ENCODE measurements at regions not wholly inside any gene's neighbourhood (a gene's known extent, or its start where the extent isn't known, plus 50 kb on each side); places are given as distances from the start of the nearest gene placed in this dataset.

GRCh38 chr4:62410371-62411003 is 1210.4 kb downstream of the ADGRL3 start:
- DNase-seq (ENCODE audit: low read depth in 4 of 4, low spot score in 3 of 4), result no peak

DNA sequence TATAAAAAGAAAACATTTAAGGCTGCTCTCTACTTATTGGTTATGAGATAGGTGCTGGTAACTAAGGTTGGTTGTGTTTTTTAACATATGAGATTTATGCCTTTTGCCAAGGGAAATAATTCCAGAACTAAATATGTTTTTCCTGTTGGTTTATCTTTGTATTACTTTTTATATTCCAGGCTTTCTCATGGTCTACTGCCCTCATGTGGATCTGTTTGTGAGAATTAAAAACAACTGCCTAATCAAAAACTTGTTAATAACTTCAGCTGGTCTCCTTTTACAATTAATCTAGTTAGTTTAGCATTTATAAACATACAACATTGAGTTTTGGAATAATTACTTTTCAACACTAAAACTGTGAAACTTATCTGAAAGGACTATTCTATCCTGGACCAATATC is 1208.3 kb downstream of the ADGRL3 start:
- no peak for DNase-seq (ENCODE audit: low read depth in 4 of 4, low spot score in 3 of 4)

DNA sequence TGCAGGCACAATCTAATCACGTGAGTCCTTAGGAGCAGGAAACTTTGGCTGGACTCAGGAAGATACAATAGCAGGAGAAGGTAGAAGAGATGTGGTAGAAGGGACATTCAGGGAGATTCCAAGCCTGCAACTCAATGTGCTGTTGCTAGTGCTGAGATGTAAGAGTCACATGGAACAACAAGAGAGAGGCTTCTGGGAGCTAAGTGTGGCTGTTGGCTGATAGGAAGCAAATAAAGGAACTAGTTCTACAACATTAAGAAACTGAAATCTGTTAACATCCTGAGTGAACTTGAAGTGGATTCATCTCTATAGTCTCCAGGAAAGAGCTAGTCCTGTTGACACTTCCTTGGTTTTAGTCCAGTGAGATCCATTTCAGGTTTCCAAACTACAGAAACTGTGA is 1207.4 kb downstream of the ADGRL3 start:
- DNase-seq (ENCODE audit: low read depth in 4 of 4, low spot score in 3 of 4), result no peak

DNA sequence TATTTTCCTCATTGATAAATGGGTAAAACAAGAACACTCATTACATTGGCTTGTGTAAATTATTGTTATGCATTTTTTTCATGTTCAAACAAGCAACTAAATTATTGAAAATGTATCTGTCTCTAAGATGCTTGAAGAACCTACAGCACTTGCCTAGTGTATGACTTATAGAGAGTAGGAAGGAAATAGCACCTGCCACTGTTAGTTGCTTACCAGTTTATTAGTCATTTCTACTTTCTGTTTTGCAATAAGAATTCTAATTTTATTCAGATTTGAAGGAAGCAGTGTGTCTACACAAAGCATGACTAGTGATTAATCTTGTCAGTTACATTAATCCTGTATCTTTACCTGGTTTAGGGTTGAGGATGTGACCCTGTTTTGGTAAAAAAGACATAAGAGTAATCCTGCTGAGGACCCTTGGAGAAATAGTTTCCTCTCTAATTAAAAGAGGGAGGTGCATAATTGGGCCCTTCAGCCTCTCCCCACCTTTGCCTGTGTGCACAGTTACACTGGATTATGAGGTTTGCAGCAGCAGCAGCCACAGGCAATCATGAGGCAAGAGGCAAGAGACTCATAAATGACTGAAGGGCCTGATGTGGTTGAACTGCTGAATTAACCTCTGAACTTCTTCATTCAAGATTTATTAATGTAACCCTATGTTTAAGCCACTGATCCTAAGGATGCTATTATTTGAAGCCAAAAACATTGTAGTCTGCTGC is 1202.1 kb downstream of the ADGRL3 start:
- DNase-seq (ENCODE audit: low read depth in 4 of 4, low spot score in 3 of 4), result no peak

DNA sequence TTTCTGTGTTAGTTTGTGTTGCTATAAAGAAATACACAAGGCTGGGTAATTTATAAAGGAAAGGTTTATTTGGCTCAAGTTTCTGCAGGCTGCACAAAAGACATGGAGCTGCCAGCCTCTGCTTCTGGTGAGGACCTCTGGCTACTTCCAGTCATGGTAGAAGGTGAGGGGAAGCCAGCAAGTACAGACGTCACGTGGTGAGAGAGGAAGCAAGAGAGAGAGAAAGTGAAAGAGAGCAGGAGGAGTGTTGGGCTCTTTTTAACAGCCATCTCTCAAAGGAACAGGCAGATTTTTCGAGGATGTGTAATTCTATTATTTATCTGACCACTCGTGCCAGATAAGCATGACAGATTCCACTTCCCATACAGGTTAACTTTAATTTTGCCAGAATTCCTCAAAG is 1199.1 kb downstream of the ADGRL3 start:
- DNase-seq (ENCODE audit: low read depth in 4 of 4, low spot score in 3 of 4), result no peak

DNA sequence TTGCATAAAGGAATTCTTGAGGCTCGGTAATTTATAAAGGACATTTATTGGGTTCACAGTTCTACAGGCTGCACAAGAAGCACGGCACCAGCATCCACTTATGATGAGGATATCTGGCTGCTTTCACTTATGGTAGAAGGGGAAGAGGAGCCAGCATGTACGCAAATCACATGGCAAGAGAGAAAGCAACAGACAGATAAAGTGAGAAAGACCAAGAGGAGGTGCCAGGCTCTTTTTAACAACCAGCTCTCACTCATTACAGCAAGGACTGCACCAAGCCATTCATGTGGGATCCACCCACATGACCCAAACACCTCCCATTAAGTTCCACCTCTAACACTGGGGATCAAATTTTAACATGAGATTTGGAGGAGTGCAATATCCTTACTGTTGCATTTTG is 1198.2 kb downstream of the ADGRL3 start:
- no peak for DNase-seq (ENCODE audit: low read depth in 4 of 4, low spot score in 3 of 4)

DNA sequence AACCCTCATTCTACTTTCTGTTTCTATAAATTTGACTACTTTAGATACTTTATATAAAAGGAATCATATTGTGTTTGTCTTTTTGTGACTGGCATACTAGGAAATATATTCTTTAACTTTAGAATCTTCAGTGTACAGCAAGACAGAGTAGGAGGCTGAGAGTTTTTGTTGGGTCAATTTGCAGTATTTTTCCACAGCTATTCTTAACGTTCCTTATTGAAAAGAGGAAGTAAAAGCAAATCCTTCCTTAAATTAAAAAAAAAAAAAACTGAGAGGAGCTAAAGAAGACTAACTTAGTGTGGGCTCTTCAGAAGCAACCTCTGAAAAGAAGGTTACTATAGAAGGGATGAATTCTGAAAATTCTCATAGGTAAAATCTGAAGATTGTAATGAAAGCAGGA is 1194.6 kb downstream of the ADGRL3 start:
- no peak for DNase-seq (ENCODE audit: low read depth in 4 of 4, low spot score in 3 of 4)

- DNase-seq (ENCODE audit: low read depth in 4 of 4, low spot score in 3 of 4), result no peak
These were observed 1187.7 kb downstream of the ADGRL3 start for GRCh38 chr4:62387808-62388207.

- no peak for DNase-seq (ENCODE audit: low read depth in 4 of 4, low spot score in 3 of 4)
These were observed 1177.6 kb downstream of the ADGRL3 start for GRCh38 chr4:62377700-62378099.

GRCh38 chr4:62377245-62377644 is 1177.1 kb downstream of the ADGRL3 start:
- no peak for DNase-seq (ENCODE audit: low read depth in 4 of 4, low spot score in 3 of 4)

GRCh38 chr4:62366939-62367338 is 1166.8 kb downstream of the ADGRL3 start:
- no peak for DNase-seq (ENCODE audit: low read depth in 4 of 4, low spot score in 3 of 4)

GRCh38 chr4:62360156-62360545 is 1160.0 kb downstream of the ADGRL3 start:
- DNase-seq (ENCODE audit: low read depth in 4 of 4, low spot score in 3 of 4), result no peak

- DNase-seq (ENCODE audit: low read depth in 4 of 4, low spot score in 3 of 4), result no peak
These were observed 1159.5 kb downstream of the ADGRL3 start for GRCh38 chr4:62359441-62360155.

- no peak for DNase-seq (ENCODE audit: low read depth in 4 of 4, low spot score in 3 of 4)
These were observed 1144.8 kb downstream of the ADGRL3 start for GRCh38 chr4:62344915-62345314.

DNA sequence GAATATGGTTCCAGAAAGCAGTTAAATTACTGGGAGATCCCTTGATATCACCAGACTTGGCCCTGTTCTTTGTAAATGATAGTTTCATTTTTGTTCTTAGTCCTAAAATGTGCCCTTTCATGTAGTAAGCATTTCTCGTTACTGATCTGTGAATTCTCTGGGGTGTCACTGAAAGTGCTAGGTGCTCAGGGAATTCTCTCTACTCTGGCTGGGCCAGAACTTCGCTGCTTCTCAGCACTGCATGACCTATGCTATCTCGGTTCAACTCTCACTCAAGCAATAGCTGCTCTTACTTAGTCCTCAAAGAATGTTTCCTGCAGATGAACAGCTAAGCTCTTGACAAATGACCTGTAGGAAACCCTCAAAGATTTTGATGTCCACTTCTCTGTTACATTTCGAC is 1144.3 kb downstream of the ADGRL3 start:
- DNase-seq (ENCODE audit: low read depth in 4 of 4, low spot score in 3 of 4), result no peak

GRCh38 chr4:62342346-62342745 is 1142.2 kb downstream of the ADGRL3 start:
- no peak for DNase-seq (ENCODE audit: low read depth in 4 of 4, low spot score in 3 of 4)

- no peak for DNase-seq (ENCODE audit: low read depth in 4 of 4, low spot score in 3 of 4)
These were observed 1128.4 kb downstream of the ADGRL3 start for GRCh38 chr4:62328526-62328925.

- DNase-seq (ENCODE audit: low read depth in 4 of 4, low spot score in 3 of 4), result no peak
These were observed 1127.6 kb downstream of the ADGRL3 start for GRCh38 chr4:62327612-62328297.

DNA sequence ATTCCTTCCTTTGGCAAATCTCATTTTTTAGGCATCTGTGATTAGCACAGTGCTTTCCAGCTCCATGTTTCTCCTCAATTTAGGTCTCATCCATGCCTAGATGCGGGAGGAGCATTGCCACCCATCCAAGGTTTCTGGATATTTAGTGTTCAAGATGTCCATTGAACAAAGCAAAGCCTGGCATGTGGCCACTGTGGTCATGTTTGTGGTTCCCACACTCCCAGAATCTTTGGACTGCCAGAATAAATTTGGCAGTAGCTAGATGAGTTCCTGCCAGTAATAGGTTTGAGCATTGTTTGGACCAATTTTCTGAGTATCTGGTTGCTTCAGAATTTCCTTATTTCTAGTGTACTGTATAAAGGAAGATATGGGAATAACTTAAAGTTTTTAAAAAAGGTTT is 1124.1 kb downstream of the ADGRL3 start:
- no peak for DNase-seq (ENCODE audit: low read depth in 4 of 4, low spot score in 3 of 4)

DNA sequence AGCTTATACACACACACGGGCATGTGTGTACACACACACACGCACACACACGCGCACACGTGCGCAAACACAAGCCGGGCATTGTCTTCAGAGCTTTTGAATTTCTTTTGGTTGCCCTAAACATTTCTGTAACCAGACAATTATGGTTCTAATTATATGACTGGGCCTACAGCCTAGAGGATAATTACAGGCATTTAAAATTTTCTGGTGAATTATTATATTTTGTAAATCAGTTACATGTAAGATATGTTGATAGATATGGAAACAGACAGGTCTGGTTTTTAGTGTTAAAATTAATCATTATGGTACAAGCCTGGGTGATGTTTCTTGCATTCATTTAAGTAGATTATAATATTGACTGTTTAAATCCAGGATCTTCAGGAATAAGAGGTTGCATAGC is 1120.5 kb downstream of the ADGRL3 start:
- DNase-seq (ENCODE audit: low read depth in 4 of 4, low spot score in 3 of 4), result no peak

- DNase-seq (ENCODE audit: low read depth in 4 of 4, low spot score in 3 of 4), result no peak
These were observed 1102.6 kb downstream of the ADGRL3 start for GRCh38 chr4:62302710-62303109.

Data from left renal pelvis (tissue), 4 donors.